ENCODE measurements at regions not wholly inside any gene's neighbourhood (a gene's known extent, or its start where the extent isn't known, plus 50 kb on each side); places are given as distances from the start of the nearest gene placed in this dataset.

DNA sequence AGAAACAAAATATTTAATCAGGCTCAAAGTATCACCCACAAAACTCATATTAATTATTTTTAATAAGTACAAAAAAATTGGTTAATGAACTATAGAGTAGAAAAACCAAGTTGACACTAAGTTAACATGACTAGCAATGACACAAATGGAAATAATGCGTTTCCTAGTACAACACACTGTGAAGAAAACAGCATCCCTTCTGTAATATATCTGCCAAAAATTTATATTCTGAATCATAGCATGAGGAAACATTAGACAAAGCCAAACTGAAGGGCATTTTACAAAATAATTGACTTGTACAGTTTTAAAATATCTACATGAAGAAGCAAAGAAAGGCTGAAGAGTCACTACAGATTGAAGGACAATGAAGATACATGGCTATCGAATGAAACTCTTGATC is 477.6 kb upstream of the INTU start:
- Histone ChIP-seq H3K36me3 (ENCODE audit: control insufficient read depth in 2 of 2, insufficient read depth in 2 of 2, low read length in 2 of 2) (no peaks in the 10 kb centered on the region), H3K27ac (ENCODE audit: low read depth in 2 of 2, low read length in 2 of 2) (no peak overlapping the region), H3K9ac (ENCODE audit: low read depth in 1 of 2, low read length in 2 of 2) (no peak overlapping the region)

GRCh38 chr4:127155555-127155954 is 477.2 kb upstream of the INTU start:
- Histone ChIP-seq H3K36me3 (ENCODE audit: control insufficient read depth in 2 of 2, insufficient read depth in 2 of 2, low read length in 2 of 2) (no peaks in the 10 kb centered on the region), H3K4me1 (ENCODE audit: control insufficient read depth in 2 of 2, insufficient read depth in 2 of 2, low read length in 2 of 2) (no peaks in the 10 kb centered on the region), H3K27me3 (ENCODE audit: control insufficient read depth in 2 of 2, insufficient read depth in 2 of 2, low read length in 2 of 2) (no peaks in the 10 kb centered on the region), H3K27ac (ENCODE audit: low read depth in 2 of 2, low read length in 2 of 2) (no peak overlapping the region), H3K9ac (ENCODE audit: low read depth in 1 of 2, low read length in 2 of 2) (no peak overlapping the region), H3K4me3 (ENCODE audit: low read length in 2 of 2) (no peak overlapping the region), H3K9me3 (ENCODE audit: control insufficient read depth in 2 of 2, low read length in 2 of 2) (no peaks in the 10 kb centered on the region)

More for the DNA sequence above, 477.6 kb upstream of the INTU start:
- no peaks in the 10 kb centered on the region for H3K4me1 ChIP-seq (ENCODE audit: control insufficient read depth in 2 of 2, insufficient read depth in 2 of 2, low read length in 2 of 2)
- no peaks in the 10 kb centered on the region for H3K9me3 ChIP-seq (ENCODE audit: control insufficient read depth in 2 of 2, low read length in 2 of 2)
- H3K27me3 ChIP-seq (ENCODE audit: control insufficient read depth in 2 of 2, insufficient read depth in 2 of 2, low read length in 2 of 2): no peaks in the 10 kb centered on the region
- no peak overlapping the region for H3K4me3 ChIP-seq (ENCODE audit: low read length in 2 of 2)

DNA sequence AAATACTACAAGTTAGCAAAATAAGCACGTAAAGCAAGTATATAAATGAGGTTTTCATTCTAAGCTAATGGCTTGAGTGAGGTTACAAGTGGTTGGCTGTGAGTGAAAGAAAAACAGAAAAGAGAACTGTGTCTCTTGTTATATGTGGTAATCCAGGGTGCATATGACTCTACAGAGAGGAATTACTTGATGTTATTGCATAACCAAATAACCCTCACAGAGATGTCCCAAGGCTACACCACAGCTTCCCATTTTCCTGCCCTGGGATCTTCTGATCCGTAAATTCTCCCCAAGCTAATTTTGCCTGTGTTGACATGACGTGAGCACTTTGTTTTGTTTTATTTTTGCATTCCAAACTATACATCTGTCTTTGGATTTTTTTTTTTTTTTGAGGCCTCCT is 470.0 kb upstream of the INTU start:
- Histone ChIP-seq H3K9ac (ENCODE audit: low read depth in 1 of 2, low read length in 2 of 2) (no peak overlapping the region), H3K9me3 (ENCODE audit: control insufficient read depth in 2 of 2, low read length in 2 of 2) (peaks cover 0 to 3% of the 10 kb centered on the region in 2 donors), H3K27ac (ENCODE audit: low read depth in 2 of 2, low read length in 2 of 2) (no peak overlapping the region), H3K36me3 (ENCODE audit: control insufficient read depth in 2 of 2, insufficient read depth in 2 of 2, low read length in 2 of 2) (no peaks in the 10 kb centered on the region), H3K4me3 (ENCODE audit: low read length in 2 of 2) (no peak overlapping the region), H3K27me3 (ENCODE audit: control insufficient read depth in 2 of 2, insufficient read depth in 2 of 2, low read length in 2 of 2) (no peaks in the 10 kb centered on the region), H3K4me1 (ENCODE audit: control insufficient read depth in 2 of 2, insufficient read depth in 2 of 2, low read length in 2 of 2) (no peaks in the 10 kb centered on the region)

DNA sequence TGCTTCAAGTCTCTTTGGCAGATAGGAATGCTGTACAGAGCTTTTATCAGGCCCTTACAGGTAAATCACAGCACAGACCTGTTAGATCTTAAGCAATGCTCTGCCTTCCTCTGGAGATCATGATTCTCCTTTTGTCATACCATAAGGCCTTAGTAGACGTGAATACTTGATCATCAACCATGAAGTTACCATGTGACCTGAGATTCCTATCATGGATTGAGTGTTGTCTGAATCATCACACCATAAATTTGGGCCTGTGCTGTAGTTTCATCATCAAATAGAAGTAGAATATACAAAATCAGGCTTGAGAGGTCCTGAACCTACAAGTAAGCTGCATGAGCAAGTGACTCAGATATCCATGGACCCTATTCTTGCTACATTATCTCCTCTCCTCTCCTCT is 466.8 kb upstream of the INTU start:
- no peaks in the 10 kb centered on the region for H3K36me3 ChIP-seq (ENCODE audit: control insufficient read depth in 2 of 2, insufficient read depth in 2 of 2, low read length in 2 of 2)
- no peak overlapping the region for H3K4me3 ChIP-seq (ENCODE audit: low read length in 2 of 2)
- H3K9ac ChIP-seq (ENCODE audit: low read depth in 1 of 2, low read length in 2 of 2): no peak overlapping the region
- no peaks in the 10 kb centered on the region for H3K4me1 ChIP-seq (ENCODE audit: control insufficient read depth in 2 of 2, insufficient read depth in 2 of 2, low read length in 2 of 2)
- H3K9me3 ChIP-seq (ENCODE audit: control insufficient read depth in 2 of 2, low read length in 2 of 2): no peaks in the 10 kb centered on the region
- H3K27me3 ChIP-seq (ENCODE audit: control insufficient read depth in 2 of 2, insufficient read depth in 2 of 2, low read length in 2 of 2): no peaks in the 10 kb centered on the region
- H3K27ac ChIP-seq (ENCODE audit: low read depth in 2 of 2, low read length in 2 of 2): no peak overlapping the region

DNA sequence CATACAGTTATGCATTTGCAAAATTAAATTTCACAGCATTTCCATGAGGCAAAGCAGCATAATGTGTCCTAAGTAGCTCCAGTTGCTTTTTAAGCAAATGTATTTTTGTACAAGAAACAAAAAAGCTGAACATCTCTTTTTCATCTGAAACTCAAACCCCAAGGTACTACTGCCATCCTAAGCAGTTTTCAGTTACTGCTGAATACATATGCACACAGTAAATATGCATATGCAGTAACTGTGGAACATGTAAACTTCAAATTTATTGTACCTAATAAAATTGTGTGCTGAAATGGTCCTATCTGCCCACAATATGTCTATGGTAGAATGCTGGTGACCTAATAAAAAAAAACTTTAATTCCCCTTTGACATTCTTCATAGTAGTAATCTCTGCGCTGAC is 458.6 kb upstream of the INTU start:
- Histone ChIP-seq H3K36me3 (ENCODE audit: control insufficient read depth in 2 of 2, insufficient read depth in 2 of 2, low read length in 2 of 2) (no peaks in the 10 kb centered on the region), H3K4me1 (ENCODE audit: control insufficient read depth in 2 of 2, insufficient read depth in 2 of 2, low read length in 2 of 2) (no peaks in the 10 kb centered on the region), H3K27ac (ENCODE audit: low read depth in 2 of 2, low read length in 2 of 2) (no peak overlapping the region), H3K9me3 (ENCODE audit: control insufficient read depth in 2 of 2, low read length in 2 of 2) (no peaks in the 10 kb centered on the region), H3K27me3 (ENCODE audit: control insufficient read depth in 2 of 2, insufficient read depth in 2 of 2, low read length in 2 of 2) (no peaks in the 10 kb centered on the region), H3K9ac (ENCODE audit: low read depth in 1 of 2, low read length in 2 of 2) (no peak overlapping the region), H3K4me3 (ENCODE audit: low read length in 2 of 2) (no peak overlapping the region)

DNA sequence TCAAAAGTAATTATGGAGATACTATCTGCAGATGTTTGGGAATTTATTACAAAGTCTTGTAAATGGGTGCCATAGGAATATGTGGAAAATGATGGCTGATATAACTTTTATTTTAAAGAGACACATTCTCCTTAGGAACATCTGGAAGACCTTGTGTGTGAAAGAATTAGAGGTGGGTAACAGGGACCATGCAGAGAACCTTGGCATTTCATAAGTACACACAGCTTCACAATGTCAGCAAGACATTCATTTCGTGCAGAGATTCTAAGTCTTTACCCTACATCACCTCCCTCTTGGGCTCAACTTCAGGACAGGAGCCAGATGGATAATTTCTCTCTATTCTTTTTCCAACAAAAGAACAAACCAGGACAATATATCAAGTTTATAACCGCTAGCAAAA is 458.1 kb upstream of the INTU start:
- no peaks in the 10 kb centered on the region for H3K36me3 ChIP-seq (ENCODE audit: control insufficient read depth in 2 of 2, insufficient read depth in 2 of 2, low read length in 2 of 2)
- H3K9me3 ChIP-seq (ENCODE audit: control insufficient read depth in 2 of 2, low read length in 2 of 2): no peaks in the 10 kb centered on the region
- H3K27me3 ChIP-seq (ENCODE audit: control insufficient read depth in 2 of 2, insufficient read depth in 2 of 2, low read length in 2 of 2): no peaks in the 10 kb centered on the region
- no peaks in the 10 kb centered on the region for H3K4me1 ChIP-seq (ENCODE audit: control insufficient read depth in 2 of 2, insufficient read depth in 2 of 2, low read length in 2 of 2)
- H3K27ac ChIP-seq (ENCODE audit: low read depth in 2 of 2, low read length in 2 of 2): no peak overlapping the region
- H3K9ac ChIP-seq (ENCODE audit: low read depth in 1 of 2, low read length in 2 of 2): no peak overlapping the region
- H3K4me3 ChIP-seq (ENCODE audit: low read length in 2 of 2): no peak overlapping the region

DNA sequence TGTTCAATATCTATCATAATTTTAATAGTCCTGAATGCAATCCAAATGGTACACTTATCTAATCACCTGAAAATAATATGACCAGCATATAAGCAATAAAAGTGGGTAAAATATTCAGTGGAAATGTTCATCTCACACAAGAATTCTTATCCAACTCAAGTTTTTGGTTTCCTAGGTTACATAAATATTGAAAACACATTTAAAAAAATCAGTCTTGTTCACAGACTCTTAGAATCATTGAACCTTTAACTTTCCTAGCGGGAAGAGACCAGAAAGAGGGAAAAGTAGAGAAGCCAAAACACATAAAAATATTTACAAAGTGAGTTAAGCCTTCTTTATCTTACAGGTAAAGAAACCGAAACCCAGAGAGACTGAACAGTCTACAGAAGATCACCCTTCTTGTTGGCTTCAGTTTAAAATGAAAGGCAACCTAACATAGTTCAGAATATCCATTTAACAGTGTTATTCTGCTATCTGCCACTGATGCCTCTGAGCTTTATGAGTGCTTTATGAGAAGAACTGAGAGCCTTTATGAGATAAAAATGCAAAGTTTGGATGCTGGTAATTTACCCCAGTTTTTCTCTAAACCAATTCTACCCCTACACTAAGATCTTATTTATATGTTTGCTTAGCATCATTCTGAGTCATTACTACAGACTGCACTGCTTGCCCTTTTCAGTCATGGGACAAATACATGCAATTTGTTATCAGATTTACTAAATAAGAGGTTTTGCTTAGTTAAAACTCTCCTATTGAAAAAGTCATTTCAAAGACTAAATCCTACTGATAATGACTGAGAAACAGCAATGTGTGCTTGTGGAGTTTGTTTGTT is 453.3 kb upstream of the INTU start:
- Histone ChIP-seq H3K4me1 (ENCODE audit: control insufficient read depth in 2 of 2, insufficient read depth in 2 of 2, low read length in 2 of 2) (no peaks in the 10 kb centered on the region), H3K27me3 (ENCODE audit: control insufficient read depth in 2 of 2, insufficient read depth in 2 of 2, low read length in 2 of 2) (no peaks in the 10 kb centered on the region), H3K4me3 (ENCODE audit: low read length in 2 of 2) (no peak overlapping the region), H3K9me3 (ENCODE audit: control insufficient read depth in 2 of 2, low read length in 2 of 2) (no peaks in the 10 kb centered on the region), H3K9ac (ENCODE audit: low read depth in 1 of 2, low read length in 2 of 2) (no peak overlapping the region), H3K27ac (ENCODE audit: low read depth in 2 of 2, low read length in 2 of 2) (no peak overlapping the region), H3K36me3 (ENCODE audit: control insufficient read depth in 2 of 2, insufficient read depth in 2 of 2, low read length in 2 of 2) (no peaks in the 10 kb centered on the region)

- Histone ChIP-seq H3K4me3 (ENCODE audit: low read length in 2 of 2) (no peak overlapping the region), H3K27me3 (ENCODE audit: control insufficient read depth in 2 of 2, insufficient read depth in 2 of 2, low read length in 2 of 2) (no peaks in the 10 kb centered on the region), H3K36me3 (ENCODE audit: control insufficient read depth in 2 of 2, insufficient read depth in 2 of 2, low read length in 2 of 2) (no peaks in the 10 kb centered on the region), H3K4me1 (ENCODE audit: control insufficient read depth in 2 of 2, insufficient read depth in 2 of 2, low read length in 2 of 2) (no peaks in the 10 kb centered on the region), H3K27ac (ENCODE audit: low read depth in 2 of 2, low read length in 2 of 2) (no peak overlapping the region), H3K9me3 (ENCODE audit: control insufficient read depth in 2 of 2, low read length in 2 of 2) (no peaks in the 10 kb centered on the region), H3K9ac (ENCODE audit: low read depth in 1 of 2, low read length in 2 of 2) (no peak overlapping the region)
Measured at GRCh38 chr4:127181001-127181400, 451.8 kb upstream of the INTU start.

DNA sequence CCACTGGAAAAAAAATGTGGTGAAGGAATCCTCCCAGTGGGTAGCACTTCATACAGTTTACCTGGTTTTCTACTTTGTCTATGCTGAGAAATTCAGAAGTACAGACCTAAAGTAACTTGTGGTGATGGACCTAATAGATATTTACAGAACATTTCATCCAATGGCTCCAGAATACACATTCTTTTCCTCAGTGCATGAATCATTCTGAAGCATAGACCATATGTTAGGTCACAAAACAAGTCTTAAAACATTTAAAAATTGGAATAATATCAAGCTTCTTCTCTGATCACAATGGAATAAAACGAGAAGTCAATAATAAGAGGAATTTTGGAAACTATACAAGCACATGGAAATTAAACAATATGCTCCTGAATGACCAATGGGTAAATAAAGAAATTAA is 450.1 kb upstream of the INTU start:
- Histone ChIP-seq H3K4me3 (ENCODE audit: low read length in 2 of 2) (no peak overlapping the region), H3K9me3 (ENCODE audit: control insufficient read depth in 2 of 2, low read length in 2 of 2) (no peaks in the 10 kb centered on the region), H3K36me3 (ENCODE audit: control insufficient read depth in 2 of 2, insufficient read depth in 2 of 2, low read length in 2 of 2) (no peaks in the 10 kb centered on the region), H3K27ac (ENCODE audit: low read depth in 2 of 2, low read length in 2 of 2) (no peak overlapping the region), H3K9ac (ENCODE audit: low read depth in 1 of 2, low read length in 2 of 2) (no peak overlapping the region), H3K4me1 (ENCODE audit: control insufficient read depth in 2 of 2, insufficient read depth in 2 of 2, low read length in 2 of 2) (no peaks in the 10 kb centered on the region), H3K27me3 (ENCODE audit: control insufficient read depth in 2 of 2, insufficient read depth in 2 of 2, low read length in 2 of 2) (no peaks in the 10 kb centered on the region)

GRCh38 chr4:127188847-127189246 is 443.9 kb upstream of the INTU start:
- no peaks in the 10 kb centered on the region for H3K36me3 ChIP-seq (ENCODE audit: control insufficient read depth in 2 of 2, insufficient read depth in 2 of 2, low read length in 2 of 2)
- no peak overlapping the region for H3K9ac ChIP-seq (ENCODE audit: low read depth in 1 of 2, low read length in 2 of 2)
- no peak overlapping the region for H3K4me3 ChIP-seq (ENCODE audit: low read length in 2 of 2)
- no peaks in the 10 kb centered on the region for H3K27me3 ChIP-seq (ENCODE audit: control insufficient read depth in 2 of 2, insufficient read depth in 2 of 2, low read length in 2 of 2)
- no peaks in the 10 kb centered on the region for H3K4me1 ChIP-seq (ENCODE audit: control insufficient read depth in 2 of 2, insufficient read depth in 2 of 2, low read length in 2 of 2)
- H3K27ac ChIP-seq (ENCODE audit: low read depth in 2 of 2, low read length in 2 of 2): no peak overlapping the region
- H3K9me3 ChIP-seq (ENCODE audit: control insufficient read depth in 2 of 2, low read length in 2 of 2): no peaks in the 10 kb centered on the region

Data from mucosa of rectum (tissue), 2 donors.